ENCODE measurements at regions not wholly inside any gene's neighbourhood (a gene's known extent, or its start where the extent isn't known, plus 50 kb on each side); places are given as distances from the start of the nearest gene placed in this dataset.

GRCh38 chr9:84481636-84482218 is 141.2 kb upstream of the SLC28A3 start:
- TF ChIP-seq TFDP1 (CRISPR knock-in tag; IDR thresholded peaks at IDR 0.05; ENCODE audit: borderline replicate concordance) (no peak), BHLHE40 (IDR thresholded peaks at IDR 0.05; ENCODE audit: low read length) (no peak), CTCF (CRISPR knock-in tag; IDR thresholded peaks at IDR 0.05) (no peak), ZNF547 (CRISPR knock-in tag; IDR thresholded peaks at IDR 0.05) (no peak), DBP (CRISPR knock-in tag; IDR thresholded peaks at IDR 0.05; ENCODE audit: not compliant biosample characterization) (no peak), HNRNPK (IDR thresholded peaks at IDR 0.05; ENCODE audit: low read depth, low read length, poor library complexity, severe bottlenecking) (no peak), JUN (CRISPR knock-in tag; IDR thresholded peaks at IDR 0.05) (no peak), ZNF724P (CRISPR knock-in tag; IDR thresholded peaks at IDR 0.05; ENCODE audit: borderline replicate concordance) (no peak), PATZ1 (CRISPR knock-in tag; IDR thresholded peaks at IDR 0.05) (no peak), ZNF761 (CRISPR knock-in tag; conservative IDR thresholded peaks at IDR 0.05) (no peak), MAZ (IDR thresholded peaks at IDR 0.05; ENCODE audit: borderline replicate concordance, low read depth, low read length) (no peak), MAZ (CRISPR knock-in tag; IDR thresholded peaks at IDR 0.05; ENCODE audit: low read depth) (no peak), KLF6 (CRISPR knock-in tag; IDR thresholded peaks at IDR 0.05) (no peak), HBP1 (CRISPR knock-in tag; IDR thresholded peaks at IDR 0.05; ENCODE audit: low read depth) (no peak)

Data from HepG2 (cell line).